PC-3 (cell line): ENCODE measurements at regions not wholly inside any gene's neighbourhood (a gene's known extent, or its start where the extent isn't known, plus 50 kb on each side); places are given as distances from the start of the nearest gene placed in this dataset.
A peak's percentile ranks its signal among the peaks of the same experiment; 100 is the strongest.

Experiments
- ATAC-seq: fragments of 200-7000 bp; cut with Tn5 transposase; 2 replicates; pipeline ENCODE4 v1.9.1; 2020; ENCODE audit warnings: mild to moderate bottlenecking, moderate library complexity
- BruUV-seq: library from RNA; stranded (reverse); fragments of 400-500 nt; replicated peaks from 2 replicates; lab custom pipeline; 2021; lab: Mats Ljungman, UMichigan
- CTCF ChIA-PET: fragments of 300-600 bp; sonication (Branson Sonifier 250); formaldehyde crosslinking; loops from one replicate; lab custom pipeline; 2022; ENCODE audit warnings: antibody characterized with exemption; lab: Charles Lee
- POLR2A ChIA-PET: fragments of 300-600 bp; sonication (Branson Sonifier 250); formaldehyde crosslinking; loops from one replicate; lab custom pipeline; 2022; ENCODE audit warnings: antibody characterized with exemption; ENCODE audit not compliant: unreplicated experiment; lab: Charles Lee
- DNase-seq: peaks from one replicate; pipeline ENCODE4 v3.0.0-alpha.2; 2015
- H2AFZ ChIP-seq: fragments of 300-600 bp; sonication (generic); 2 replicates; pipeline ENCODE4 v1.6.0; 2016; ENCODE audit warnings: antibody characterized with exemption, low read length
- H3F3A ChIP-seq: fragments of 300-600 bp; sonication (generic); one replicate; pipeline ENCODE4 v1.6.0; 2017; ENCODE audit warnings: antibody characterized with exemption, low read length, control low read depth, mild to moderate bottlenecking; ENCODE audit not compliant: unreplicated experiment
- H3K27ac ChIP-seq: fragments of 300-600 bp; sonication (generic); 2 replicates; pipeline ENCODE4 v1.5.1; 2016; ENCODE audit warnings: mild to moderate bottlenecking, low read length
- H3K27me3 ChIP-seq: fragments of 300-600 bp; sonication (generic); 2 replicates; pipeline ENCODE4 v1.6.1; 2016; ENCODE audit warnings: low read length, mixed read lengths
- H3K36me3 ChIP-seq: fragments of 300-600 bp; sonication (generic); 2 replicates; pipeline ENCODE4 v1.6.1; 2016; ENCODE audit warnings: low read depth, mixed run types, low read length, mixed read lengths
- H3K4me1 ChIP-seq: fragments of 300-600 bp; sonication (generic); 2 replicates; pipeline ENCODE4 v1.5.1; 2016; ENCODE audit warnings: low read length; ENCODE audit not compliant: insufficient read depth
- H3K4me2 ChIP-seq: fragments of 300-600 bp; sonication (generic); 2 replicates; pipeline ENCODE4 v1.6.0; 2016; ENCODE audit warnings: low read length
- H3K4me3 ChIP-seq: fragments of 300-600 bp; sonication (generic); 2 replicates; pipeline ENCODE4 v1.5.1; 2016; ENCODE audit warnings: mild to moderate bottlenecking, low read length, mixed read lengths
- H3K79me2 ChIP-seq: fragments of 300-600 bp; sonication (generic); 2 replicates; pipeline ENCODE4 v1.6.1; 2017; ENCODE audit warnings: low read length, mixed read lengths
- H3K9ac ChIP-seq: fragments of 300-600 bp; sonication (generic); 2 replicates; pipeline ENCODE4 v1.6.0; 2016; ENCODE audit warnings: mild to moderate bottlenecking, low read length
- H3K9me2 ChIP-seq: fragments of 300-600 bp; sonication (generic); replicated peaks from 2 replicates; pipeline ENCODE4 v1.6.1; 2016; ENCODE audit warnings: mixed run types, low read length, mixed read lengths
- H3K9me3 ChIP-seq: fragments of 300-600 bp; sonication (generic); 2 replicates; pipeline ENCODE4 v1.6.1; 2016; ENCODE audit warnings: low read length, mixed read lengths
- H4K20me1 ChIP-seq: fragments of 300-600 bp; sonication (generic); 2 replicates; pipeline ENCODE4 v1.6.1; 2016; ENCODE audit warnings: low read length, mixed read lengths
- CTCF ChIP-seq: fragments of 300-600 bp; sonication (generic); conservative IDR thresholded peaks from 2 replicates; pipeline ENCODE4 v1.5.1; 2017; ENCODE audit warnings: antibody characterized with exemption, low read depth, mild to moderate bottlenecking, low read length
- EZH2 ChIP-seq: fragments of 300-600 bp; sonication (generic); IDR thresholded peaks from one replicate; pipeline ENCODE4 v1.6.1; 2017; ENCODE audit warnings: antibody characterized with exemption, mild to moderate bottlenecking, low read length; ENCODE audit not compliant: unreplicated experiment
- EZH2phosphoT487 ChIP-seq: fragments of 300-600 bp; sonication (generic); IDR thresholded peaks from 2 replicates; pipeline ENCODE4 v1.6.1; 2018; ENCODE audit warnings: mild to moderate bottlenecking, antibody characterized with exemption, low read length, borderline replicate concordance
- intact Hi-C: fragments of 100-400 bp; cut with micrococcal nuclease; formaldehyde crosslinking; loops from 2 replicates; pipeline ENCODE4 v1.9.0; 2023

- DNase-seq: no peak
- CTCF ChIA-PET: no interaction called here
- no TSS peak for BruUV-seq
These were observed 211.9 kb downstream of the TTC8 start for GRCh38 chr14:89036371-89036770.

GRCh38 chr14:89037065-89037464, 212.6 kb downstream of the TTC8 start:
- H4K20me1 ChIP-seq: no peaks in the 10 kb centered on the region
- no peaks in the 10 kb centered on the region for H3F3A ChIP-seq
- intact Hi-C loops: no loop called here
- no peaks in the 10 kb centered on the region for H3K36me3 ChIP-seq
- H3K9ac ChIP-seq: no peak overlapping the region
- no peaks in the 10 kb centered on the region for H3K9me2 ChIP-seq
- no peak overlapping the region for H2AFZ ChIP-seq
- H3K27ac ChIP-seq: no peak overlapping the region
- no peak for TF ChIP-seq CTCF
- TF ChIP-seq EZH2phosphoT487: no peak
- no peak for TF ChIP-seq EZH2
- no peaks in the 10 kb centered on the region for H3K9me3 ChIP-seq
- CTCF ChIA-PET: no interaction called here
- ATAC-seq (no peak), DNase-seq (no peak)
- H3K27me3 ChIP-seq: no peaks in the 10 kb centered on the region
- POLR2A ChIA-PET: no interaction called here
- H3K4me3 ChIP-seq: no peak overlapping the region
- peaks cover 20% of the 10 kb centered on the region for H3K4me1 ChIP-seq
- no TSS peak for BruUV-seq
- no peaks in the 10 kb centered on the region for H3K79me2 ChIP-seq
- no peak overlapping the region for H3K4me2 ChIP-seq

More at GRCh38 chr14:89036371-89036770, 211.9 kb downstream of the TTC8 start:
- Histone ChIP-seq H3K9ac (no peak overlapping the region), H3K9me3 (no peaks in the 10 kb centered on the region), H3K79me2 (no peaks in the 10 kb centered on the region), H3K4me2 (no peak overlapping the region), H3K9me2 (no peaks in the 10 kb centered on the region), H3K4me1 (peaks cover 13% of the 10 kb centered on the region), H3K36me3 (no peaks in the 10 kb centered on the region), H3F3A (no peaks in the 10 kb centered on the region), H3K27me3 (no peaks in the 10 kb centered on the region), H2AFZ (no peak overlapping the region), H3K27ac (no peak overlapping the region), H4K20me1 (no peaks in the 10 kb centered on the region), H3K4me3 (no peak overlapping the region)
- no peak for ATAC-seq
- POLR2A ChIA-PET: no interaction called here
- intact Hi-C loops: no loop called here
- no peak for TF ChIP-seq EZH2phosphoT487
- TF ChIP-seq EZH2: no peak
- TF ChIP-seq CTCF: no peak

- Histone ChIP-seq H3K27me3 (no peaks in the 10 kb centered on the region), H3K9me2 (no peaks in the 10 kb centered on the region), H3F3A (no peaks in the 10 kb centered on the region), H3K27ac (peak overlapping the region; percentile 94; the same call in 1 of the 2 replicates), H3K4me3 (peak overlapping the region; percentile 66), H2AFZ (peak overlapping the region; percentile 82), H3K79me2 (no peaks in the 10 kb centered on the region), H4K20me1 (no peaks in the 10 kb centered on the region), H3K4me1 (peaks cover 23% of the 10 kb centered on the region), H3K9ac (peak overlapping the region; percentile 68; the same call in 1 of the 2 replicates), H3K9me3 (no peaks in the 10 kb centered on the region), H3K4me2 (peak overlapping the region; percentile 86), H3K36me3 (no peaks in the 10 kb centered on the region)
- intact Hi-C loops: loop anchor here (1.0 to 5.0 kb wide), 9 partner anchors 97 to 875 kb away; no protein-coding TSS in a partner anchor
- no peak for ATAC-seq
- DNase-seq: no peak
- ChIA-PET POLR2A (interaction anchor here (0.5 kb wide), 1 partner anchor 9 kb away, joined by 3 read pairs; no protein-coding TSS in a partner anchor), CTCF (no interaction called here)
- no TSS peak for BruUV-seq
- no peak for TF ChIP-seq CTCF
- no peak for TF ChIP-seq EZH2phosphoT487
- no peak for TF ChIP-seq EZH2
These were observed 215.6 kb downstream of the TTC8 start for GRCh38 chr14:89040080-89040459.
